BE2C (cell line): ENCODE measurements at regions not wholly inside any gene's neighbourhood (a gene's known extent, or its start where the extent isn't known, plus 50 kb on each side); places are given as distances from the start of the nearest gene placed in this dataset.

ENCODE experiments used
- DNase-seq: peaks from one replicate; pipeline ENCODE4 v3.0.0-alpha.2; 2020
- H3K27me3 ChIP-seq: fragments of 250-450 bp; sonication (Bioruptor Pico); 2 replicates; pipeline ENCODE4 v1.5.1; 2020; ENCODE audit warnings: mild to moderate bottlenecking
- H3K36me3 ChIP-seq: fragments of 250-450 bp; sonication (Bioruptor Pico); 2 replicates; pipeline ENCODE4 v1.5.1; 2020; ENCODE audit warnings: mild to moderate bottlenecking
- H3K4me1 ChIP-seq: fragments of 250-450 bp; sonication (Bioruptor Pico); 2 replicates; pipeline ENCODE4 v1.5.1; 2020
- H3K4me3 ChIP-seq: 2 replicates; pipeline ENCODE4 v1.5.1; 2011; ENCODE audit warnings: low read depth, low read length
- H3K9me3 ChIP-seq: fragments of 250-450 bp; sonication (Bioruptor Pico); 2 replicates; pipeline ENCODE4 v1.5.1; 2020
- TF ChIP-seq, protein P1 (sequence below): IDR thresholded peaks from 2 replicates; pipeline ENCODE4 v1.5.1; 2012; ENCODE audit warnings: mild to moderate bottlenecking, low read depth, low read length

DNA sequence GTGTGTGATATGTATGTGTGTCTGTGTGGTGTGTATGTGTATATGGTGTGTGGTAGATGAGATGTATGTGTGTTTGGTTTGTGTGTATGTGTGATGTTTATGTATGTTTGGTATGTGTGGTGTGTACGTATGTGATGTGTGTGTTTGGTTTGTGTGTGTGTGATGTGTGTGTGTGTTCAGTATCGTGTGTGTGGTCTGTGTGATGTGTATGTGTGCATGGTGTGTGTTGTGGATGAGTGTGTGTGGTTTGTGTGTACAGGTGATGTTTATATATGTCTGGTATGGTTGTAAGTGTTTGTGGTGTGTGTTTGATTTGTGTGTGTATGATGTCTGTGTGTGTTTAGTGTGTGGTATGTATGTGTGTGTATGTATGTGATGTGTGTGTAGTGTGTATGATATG lies 199.4 kb downstream of the SUDS3 start:
- no peaks in the 10 kb centered on the region for H3K27me3 ChIP-seq
- no peaks in the 10 kb centered on the region for H3K36me3 ChIP-seq
- TF ChIP-seq, protein P1, sequence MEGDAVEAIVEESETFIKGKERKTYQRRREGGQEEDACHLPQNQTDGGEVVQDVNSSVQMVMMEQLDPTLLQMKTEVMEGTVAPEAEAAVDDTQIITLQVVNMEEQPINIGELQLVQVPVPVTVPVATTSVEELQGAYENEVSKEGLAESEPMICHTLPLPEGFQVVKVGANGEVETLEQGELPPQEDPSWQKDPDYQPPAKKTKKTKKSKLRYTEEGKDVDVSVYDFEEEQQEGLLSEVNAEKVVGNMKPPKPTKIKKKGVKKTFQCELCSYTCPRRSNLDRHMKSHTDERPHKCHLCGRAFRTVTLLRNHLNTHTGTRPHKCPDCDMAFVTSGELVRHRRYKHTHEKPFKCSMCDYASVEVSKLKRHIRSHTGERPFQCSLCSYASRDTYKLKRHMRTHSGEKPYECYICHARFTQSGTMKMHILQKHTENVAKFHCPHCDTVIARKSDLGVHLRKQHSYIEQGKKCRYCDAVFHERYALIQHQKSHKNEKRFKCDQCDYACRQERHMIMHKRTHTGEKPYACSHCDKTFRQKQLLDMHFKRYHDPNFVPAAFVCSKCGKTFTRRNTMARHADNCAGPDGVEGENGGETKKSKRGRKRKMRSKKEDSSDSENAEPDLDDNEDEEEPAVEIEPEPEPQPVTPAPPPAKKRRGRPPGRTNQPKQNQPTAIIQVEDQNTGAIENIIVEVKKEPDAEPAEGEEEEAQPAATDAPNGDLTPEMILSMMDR, result no peak
- H3K4me3 ChIP-seq, result no peak overlapping the region
- H3K4me1 ChIP-seq, result no peaks in the 10 kb centered on the region
- DNase-seq, result no peak
- no peaks in the 10 kb centered on the region; the same call in 1 of the 2 replicates for H3K9me3 ChIP-seq

- TF ChIP-seq, protein P1, result no peak
- no peak for DNase-seq
- no peaks in the 10 kb centered on the region for H3K36me3 ChIP-seq
Measured at GRCh38 chr12:118581371-118581770, 205.0 kb downstream of the SUDS3 start.

DNA sequence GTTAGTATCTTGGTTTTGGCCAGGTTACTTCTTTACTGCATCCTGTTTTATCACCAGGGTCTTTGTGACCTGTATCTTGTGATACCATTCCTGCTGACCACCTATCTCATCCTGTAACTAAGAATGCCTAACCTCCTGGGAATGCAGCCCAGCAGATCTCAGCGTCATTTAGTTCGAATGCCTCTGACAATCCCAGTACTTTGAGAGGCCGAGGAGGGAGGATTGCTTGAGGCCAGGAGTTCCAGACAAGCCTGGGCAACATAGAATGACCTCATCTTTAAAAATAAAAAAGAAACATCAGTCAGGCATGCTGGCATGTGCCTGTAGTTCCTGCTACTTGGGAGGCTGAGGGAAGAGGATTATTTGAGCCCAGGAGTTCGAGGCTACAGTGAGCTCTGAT lies 206.5 kb downstream of the SUDS3 start:
- no peaks in the 10 kb centered on the region for H3K27me3 ChIP-seq
- H3K9me3 ChIP-seq, result no peaks in the 10 kb centered on the region
- no peaks in the 10 kb centered on the region for H3K4me1 ChIP-seq
- H3K36me3 ChIP-seq, result no peaks in the 10 kb centered on the region
- no peak overlapping the region for H3K4me3 ChIP-seq
- no peak for DNase-seq
- TF ChIP-seq, protein P1, result no peak

More at GRCh38 chr12:118581371-118581770, 205.0 kb downstream of the SUDS3 start:
- Histone ChIP-seq H3K4me1 (no peaks in the 10 kb centered on the region), H3K4me3 (no peak overlapping the region), H3K9me3 (no peaks in the 10 kb centered on the region), H3K27me3 (no peaks in the 10 kb centered on the region)

- Histone ChIP-seq H3K4me1 (no peaks in the 10 kb centered on the region), H3K4me3 (no peak overlapping the region), H3K27me3 (no peaks in the 10 kb centered on the region), H3K36me3 (no peaks in the 10 kb centered on the region), H3K9me3 (no peaks in the 10 kb centered on the region)
- DNase-seq, result no peak
- TF ChIP-seq, protein P1, result no peak
Measured at GRCh38 chr12:118586433-118586832, 210.1 kb downstream of the SUDS3 start.

DNA sequence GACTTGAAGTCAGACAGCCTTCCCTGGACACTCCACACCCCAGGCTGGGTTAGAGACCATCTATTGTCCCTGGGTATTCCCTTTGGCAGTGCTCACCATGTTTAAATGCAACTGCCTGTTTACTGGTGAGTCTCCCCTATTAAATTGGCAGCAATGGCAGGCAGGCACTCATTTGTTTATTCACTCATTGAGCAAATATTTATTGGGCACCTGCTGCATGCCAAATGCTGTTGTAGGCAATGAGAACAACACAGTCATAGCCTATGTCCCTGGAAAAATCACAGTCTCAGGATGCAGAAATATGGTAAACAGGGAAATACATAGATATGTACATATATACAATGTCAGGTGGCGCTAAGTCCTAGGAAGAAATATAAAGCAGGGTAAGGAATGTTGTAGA lies 212.8 kb downstream of the SUDS3 start:
- DNase-seq, result no peak
- Histone ChIP-seq H3K27me3 (no peaks in the 10 kb centered on the region), H3K36me3 (no peaks in the 10 kb centered on the region), H3K4me1 (no peaks in the 10 kb centered on the region), H3K4me3 (no peak overlapping the region), H3K9me3 (no peaks in the 10 kb centered on the region)
- TF ChIP-seq, protein P1, result no peak

- Histone ChIP-seq H3K4me1 (no peaks in the 10 kb centered on the region), H3K4me3 (no peak overlapping the region), H3K9me3 (no peaks in the 10 kb centered on the region), H3K36me3 (no peaks in the 10 kb centered on the region), H3K27me3 (no peaks in the 10 kb centered on the region)
- DNase-seq, result no peak
- TF ChIP-seq, protein P1, result no peak
Measured at GRCh38 chr12:118590406-118591150, 214.2 kb downstream of the SUDS3 start.
